ENCODE measurements at regions not wholly inside any gene's neighbourhood (a gene's known extent, or its start where the extent isn't known, plus 50 kb on each side); places are given as distances from the start of the nearest gene placed in this dataset.
"Not testable (repeated sequence)": the region's sequence is repeated elsewhere in the genome, so short reads cannot be mapped to it uniquely, and the experiment has no call there.

GRCh38 chr13:64688893-64689677, 2541.1 kb downstream of the PCDH9 start:
- H3K9me3 ChIP-seq: no peaks in the 10 kb centered on the region
- H3K4me3 ChIP-seq: no peak overlapping the region
- no peak for TF ChIP-seq CTCF (IDR thresholded peaks at IDR 0.05)
- no peak for DNase-seq (ENCODE audit: low spot score)
- no peak overlapping the region for H3K27ac ChIP-seq
- H3K36me3 ChIP-seq: no peaks in the 10 kb centered on the region
- H3K4me1 ChIP-seq: no peaks in the 10 kb centered on the region
- no peaks in the 10 kb centered on the region for H3K27me3 ChIP-seq

DNA sequence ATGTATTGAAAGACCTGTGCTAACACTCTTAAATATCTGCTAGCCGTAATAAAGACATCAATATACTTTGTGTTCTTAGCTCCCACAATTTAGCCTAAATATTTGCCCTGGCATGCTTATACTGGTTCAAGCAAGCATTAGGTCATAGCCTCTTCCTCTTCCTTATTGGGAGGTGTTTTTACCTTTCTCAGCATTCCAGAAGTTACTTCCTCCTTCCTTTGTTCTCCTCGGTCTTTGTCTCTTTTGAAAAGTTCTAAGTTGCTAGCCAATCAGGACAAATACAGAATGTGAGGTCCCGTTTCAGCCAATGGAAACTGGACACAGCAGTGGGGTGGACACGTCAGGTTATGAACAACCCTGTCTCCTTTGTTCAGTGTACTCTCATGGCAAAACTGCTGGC, 2543.6 kb downstream of the PCDH9 start:
- H3K9me3 ChIP-seq; H3K4me1 ChIP-seq; H3K36me3 ChIP-seq; H3K27ac ChIP-seq; H3K4me3 ChIP-seq; H3K27me3 ChIP-seq; DNase-seq (ENCODE audit: low spot score): not testable (repeated sequence)

DNA sequence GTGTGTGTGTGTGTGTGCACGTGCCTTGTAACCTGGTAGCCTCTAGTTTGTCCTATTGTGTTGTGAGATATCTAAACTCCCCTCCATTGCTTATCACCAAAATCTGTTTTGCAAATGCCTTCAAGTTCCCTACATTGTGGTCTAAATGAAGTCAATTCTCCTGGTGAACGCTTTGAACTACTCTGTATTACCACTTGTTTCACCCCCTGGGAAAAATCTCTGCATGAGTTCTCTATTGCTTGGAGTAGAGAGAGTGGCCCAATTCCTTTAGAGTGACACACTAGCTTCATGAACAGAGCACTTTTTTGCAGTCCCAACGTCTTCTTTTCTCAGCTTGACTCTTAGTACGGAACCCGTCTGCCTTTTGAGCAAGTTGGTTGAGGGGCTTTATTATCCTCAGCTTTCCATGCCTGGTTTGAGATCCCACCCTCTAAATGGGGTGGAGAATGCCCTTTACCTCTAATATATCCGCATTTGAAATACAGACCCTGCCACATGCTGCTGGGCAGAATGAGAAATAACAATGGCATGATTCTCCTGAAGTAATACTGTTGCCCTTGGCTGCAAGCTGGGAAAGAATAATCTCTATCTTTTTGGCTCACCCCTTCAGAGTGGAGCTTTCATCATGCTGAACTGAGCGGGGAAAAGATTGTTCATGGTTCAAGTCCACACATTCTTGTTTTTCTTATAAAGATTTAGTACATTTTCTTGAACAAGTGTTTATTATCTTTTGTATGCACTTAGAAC, 2545.3 kb downstream of the PCDH9 start:
- no peaks in the 10 kb centered on the region for H3K36me3 ChIP-seq
- no peak for DNase-seq (ENCODE audit: low spot score)
- peaks cover 0 to 9% of the 10 kb centered on the region in 2 donors for H3K9me3 ChIP-seq
- TF ChIP-seq CTCF (IDR thresholded peaks at IDR 0.05): no peak
- H3K4me1 ChIP-seq: no peaks in the 10 kb centered on the region
- H3K27me3 ChIP-seq: no peaks in the 10 kb centered on the region
- no peak overlapping the region for H3K4me3 ChIP-seq
- no peak overlapping the region for H3K27ac ChIP-seq

DNA sequence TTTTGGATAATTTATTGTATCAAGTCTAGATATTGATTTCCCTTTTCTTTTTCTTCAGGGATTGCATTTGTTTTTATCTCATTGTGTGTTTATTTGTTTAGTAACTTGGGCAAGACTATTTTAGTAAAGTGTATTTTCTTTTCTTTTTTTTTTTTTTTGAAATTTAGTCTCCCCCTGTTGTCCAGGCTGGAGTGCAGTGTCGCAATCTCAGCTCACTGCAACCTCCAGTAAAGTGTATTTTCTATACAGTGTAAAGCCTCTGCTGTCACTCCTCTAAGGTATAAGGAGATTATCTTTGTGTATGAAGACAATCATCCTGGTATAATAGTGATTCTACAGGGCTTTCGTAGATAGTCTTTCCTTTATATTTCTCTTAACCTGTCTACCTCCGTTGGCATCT, 2546.0 kb downstream of the PCDH9 start:
- DNase-seq (ENCODE audit: low spot score): no peak
- H3K4me1 ChIP-seq: no peaks in the 10 kb centered on the region
- TF ChIP-seq CTCF (IDR thresholded peaks at IDR 0.05): no peak
- no peaks in the 10 kb centered on the region for H3K27me3 ChIP-seq
- no peak overlapping the region for H3K4me3 ChIP-seq
- H3K27ac ChIP-seq: no peak overlapping the region
- no peaks in the 10 kb centered on the region for H3K36me3 ChIP-seq
- H3K9me3 ChIP-seq: peaks cover 0 to 9% of the 10 kb centered on the region in 2 donors

GRCh38 chr13:64680739-64681138, 2549.4 kb downstream of the PCDH9 start:
- Histone ChIP-seq H3K9me3 (peaks cover 0 to 9% of the 10 kb centered on the region in 2 donors), H3K27ac (no peak overlapping the region), H3K27me3 (no peaks in the 10 kb centered on the region), H3K4me1 (no peaks in the 10 kb centered on the region), H3K36me3 (no peaks in the 10 kb centered on the region), H3K4me3 (no peak overlapping the region)
- no peak for TF ChIP-seq CTCF (IDR thresholded peaks at IDR 0.05)
- no peak for DNase-seq (ENCODE audit: low spot score)

- Histone ChIP-seq H3K4me1 (no peaks in the 10 kb centered on the region), H3K36me3 (no peaks in the 10 kb centered on the region), H3K4me3 (no peak overlapping the region), H3K27me3 (no peaks in the 10 kb centered on the region), H3K9me3 (no peaks in the 10 kb centered on the region), H3K27ac (no peak overlapping the region)
- DNase-seq (ENCODE audit: low spot score): no peak
- TF ChIP-seq CTCF (IDR thresholded peaks at IDR 0.05): no peak
Observed at GRCh38 chr13:64675255-64675892, 2554.8 kb downstream of the PCDH9 start.
